ENCODE measurements at regions not wholly inside any gene's neighbourhood (a gene's known extent, or its start where the extent isn't known, plus 50 kb on each side); places are given as distances from the start of the nearest gene placed in this dataset.
A peak's percentile ranks its signal among the peaks of the same experiment; 100 is the strongest.
"Not testable (repeated sequence)": the region's sequence is repeated elsewhere in the genome, so short reads cannot be mapped to it uniquely, and the experiment has no call there.

GRCh38 chr2:150207979-150208378 is 279.5 kb downstream of the RND3 start:
- ATAC-seq: no peak

DNA sequence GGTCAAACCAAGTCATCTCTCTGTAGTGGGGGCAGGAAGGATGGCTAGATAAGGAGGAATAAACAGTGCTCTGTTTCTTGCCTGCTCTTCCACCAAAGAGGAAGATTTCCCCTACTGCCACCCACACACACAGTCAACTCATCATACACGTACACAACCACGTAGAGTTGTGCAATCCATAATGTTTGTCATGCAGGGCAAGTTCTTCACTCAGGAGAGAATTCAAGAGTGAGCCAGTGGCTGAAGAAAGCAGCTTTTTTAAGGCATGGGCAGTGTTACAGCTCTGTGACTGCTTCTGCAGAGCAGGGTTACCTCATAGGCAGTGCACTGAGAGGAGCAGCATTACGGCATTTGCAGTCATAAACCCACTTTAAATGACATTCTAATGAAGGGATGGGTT is 283.0 kb downstream of the RND3 start:
- ATAC-seq: peak; percentile 77

DNA sequence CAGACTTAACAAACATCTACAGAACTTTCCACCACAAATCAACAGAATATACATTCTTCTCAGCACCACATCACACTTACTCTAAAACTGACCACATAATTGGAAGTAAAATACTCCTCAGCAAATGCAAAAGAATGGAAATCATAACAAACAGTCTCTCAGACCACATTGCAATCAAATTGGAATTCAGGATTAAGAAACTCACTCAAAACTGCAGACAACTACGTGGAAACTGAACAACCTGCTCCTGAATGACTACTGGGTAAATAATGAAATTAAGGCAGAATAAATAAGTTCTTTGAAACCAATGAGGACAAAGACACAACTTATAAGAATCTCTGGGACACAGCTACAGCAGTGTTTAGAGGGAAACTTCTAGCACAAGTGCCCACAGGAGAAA is 292.7 kb downstream of the RND3 start:
- ATAC-seq: not testable (repeated sequence)

- no peak for ATAC-seq
Observed at GRCh38 chr2:150192701-150193100, 294.8 kb downstream of the RND3 start.

GRCh38 chr2:150191349-150191748 is 296.1 kb downstream of the RND3 start:
- no peak for ATAC-seq

- no peak for ATAC-seq
Observed at GRCh38 chr2:150190546-150190945, 296.9 kb downstream of the RND3 start.

- ATAC-seq: no peak
Observed at GRCh38 chr2:150188800-150189199, 298.7 kb downstream of the RND3 start.

DNA sequence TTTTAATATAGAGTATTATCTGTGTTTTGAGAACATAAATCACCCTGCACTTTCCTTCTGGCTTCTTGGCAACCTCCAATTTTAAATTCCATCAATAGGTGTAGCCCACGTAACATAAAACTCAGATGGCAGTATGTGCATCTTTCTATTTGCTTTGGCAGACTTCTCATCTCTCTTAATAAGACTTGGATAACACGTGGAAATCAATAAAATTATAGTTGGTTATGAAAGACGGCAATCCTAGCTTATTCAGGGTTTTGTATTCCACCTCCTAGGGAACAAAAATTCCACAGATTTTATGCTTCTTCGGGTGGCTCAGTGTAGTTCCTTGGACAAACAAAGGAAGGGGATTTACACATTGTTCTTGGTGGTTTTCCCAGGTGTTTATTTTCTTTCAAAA is 299.3 kb downstream of the RND3 start:
- ATAC-seq: no peak

DNA sequence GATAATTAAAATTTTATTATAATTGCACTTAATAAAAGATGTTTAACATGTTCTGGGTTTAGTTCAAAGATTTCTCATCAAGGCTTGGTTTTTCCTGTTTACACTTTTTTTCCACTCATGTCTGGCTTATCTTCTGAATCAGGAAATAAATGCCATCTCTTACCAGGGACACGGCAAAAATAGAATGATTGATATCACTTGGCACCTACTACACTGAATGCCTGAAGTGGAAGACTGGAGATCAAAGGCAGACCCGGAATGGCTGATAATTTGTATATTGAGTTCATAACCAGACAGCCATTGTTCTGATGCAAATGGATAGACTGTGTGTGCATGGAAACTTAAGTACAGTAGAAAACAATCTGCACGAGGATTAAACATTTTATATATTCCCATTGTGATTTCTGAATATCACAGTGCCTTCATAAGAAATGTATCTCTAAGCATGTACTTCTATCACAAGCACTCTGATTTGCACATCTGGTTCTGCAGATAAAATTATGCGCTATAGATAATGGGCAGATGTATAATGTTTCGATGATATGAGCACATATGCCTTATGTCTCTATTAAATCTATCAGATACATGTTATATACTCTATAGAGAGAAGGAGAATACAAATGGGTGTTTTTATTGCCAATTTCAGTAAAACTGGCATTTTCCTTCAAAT is 304.8 kb downstream of the RND3 start:
- no peak for ATAC-seq

GRCh38 chr2:150178591-150178990 is 308.9 kb downstream of the RND3 start:
- ATAC-seq: no peak

DNA sequence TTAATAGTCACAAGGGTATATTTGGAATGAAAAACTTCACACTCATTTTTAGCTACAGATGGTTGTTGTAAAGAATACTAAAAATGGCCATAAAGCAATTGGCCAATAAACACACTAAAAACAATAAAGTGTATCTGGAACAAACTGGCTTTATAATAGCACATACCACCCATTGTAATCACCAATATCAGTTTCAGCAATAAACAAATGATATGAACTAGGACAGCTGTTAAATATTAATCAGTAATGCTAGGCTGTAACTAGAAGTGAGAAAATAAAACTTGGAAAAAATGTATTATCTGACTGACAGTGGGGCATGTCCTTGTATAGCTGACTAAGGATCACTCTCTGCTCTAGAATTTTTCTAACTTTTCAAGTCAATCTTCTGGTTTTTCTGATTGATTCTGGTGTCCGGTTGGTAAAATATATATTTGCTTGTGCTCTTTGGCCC is 312.5 kb downstream of the RND3 start:
- ATAC-seq: no peak

DNA sequence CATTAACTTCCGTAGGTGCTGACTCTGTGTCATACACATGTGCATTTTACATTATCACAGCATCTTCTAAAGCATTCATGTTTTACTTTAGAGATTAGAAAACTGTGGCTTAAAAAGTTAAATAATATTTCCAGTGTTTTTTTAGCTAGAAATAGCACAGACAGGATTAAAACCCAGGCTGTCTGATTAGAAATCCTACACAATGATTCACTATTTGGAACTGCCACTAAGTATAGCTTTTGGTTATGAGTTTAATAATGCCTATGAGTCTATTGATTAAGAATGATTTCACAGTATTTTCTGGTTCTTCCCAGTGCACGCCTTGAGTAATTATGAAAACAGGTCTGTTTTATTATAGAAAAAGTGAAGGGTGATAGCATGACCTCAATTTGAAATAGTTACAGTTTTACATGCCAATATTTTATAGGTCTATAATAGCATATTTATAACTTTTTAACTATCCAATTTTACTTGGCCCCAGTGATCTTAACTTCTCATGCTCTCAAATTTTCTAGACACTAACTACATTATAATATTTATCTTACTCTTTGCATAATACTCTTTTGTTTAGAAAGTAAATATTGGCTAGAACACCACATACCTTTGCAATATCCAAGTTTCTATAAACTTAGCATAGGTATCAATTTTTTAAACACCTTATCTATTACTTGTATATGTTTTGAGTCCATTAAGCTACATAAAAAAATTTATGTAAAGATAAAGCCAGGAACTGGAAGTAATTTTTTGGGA is 313.2 kb downstream of the RND3 start:
- ATAC-seq: no peak

GRCh38 chr2:150171065-150171548 is 316.4 kb downstream of the RND3 start:
- ATAC-seq: no peak

DNA sequence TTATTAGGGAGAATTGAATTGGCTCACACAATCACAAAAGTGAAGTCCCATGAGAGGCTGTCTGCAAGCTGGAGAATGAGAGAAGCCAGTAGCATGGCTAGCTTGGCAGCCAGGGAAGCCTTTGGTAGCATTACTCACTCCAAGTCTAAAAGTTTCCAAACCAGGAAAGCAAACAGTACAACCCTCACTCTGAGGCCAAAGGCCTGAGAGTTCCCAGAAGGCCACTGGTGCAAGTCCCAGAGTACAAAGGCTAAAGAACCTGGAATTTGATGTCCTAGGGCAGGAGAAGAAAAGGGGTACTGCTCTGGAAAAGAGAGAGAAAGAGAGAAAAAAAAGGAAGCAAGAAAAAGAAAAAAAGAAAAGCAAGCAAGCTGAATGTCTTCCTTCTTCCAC is 318.2 kb downstream of the RND3 start:
- no peak for ATAC-seq

DNA sequence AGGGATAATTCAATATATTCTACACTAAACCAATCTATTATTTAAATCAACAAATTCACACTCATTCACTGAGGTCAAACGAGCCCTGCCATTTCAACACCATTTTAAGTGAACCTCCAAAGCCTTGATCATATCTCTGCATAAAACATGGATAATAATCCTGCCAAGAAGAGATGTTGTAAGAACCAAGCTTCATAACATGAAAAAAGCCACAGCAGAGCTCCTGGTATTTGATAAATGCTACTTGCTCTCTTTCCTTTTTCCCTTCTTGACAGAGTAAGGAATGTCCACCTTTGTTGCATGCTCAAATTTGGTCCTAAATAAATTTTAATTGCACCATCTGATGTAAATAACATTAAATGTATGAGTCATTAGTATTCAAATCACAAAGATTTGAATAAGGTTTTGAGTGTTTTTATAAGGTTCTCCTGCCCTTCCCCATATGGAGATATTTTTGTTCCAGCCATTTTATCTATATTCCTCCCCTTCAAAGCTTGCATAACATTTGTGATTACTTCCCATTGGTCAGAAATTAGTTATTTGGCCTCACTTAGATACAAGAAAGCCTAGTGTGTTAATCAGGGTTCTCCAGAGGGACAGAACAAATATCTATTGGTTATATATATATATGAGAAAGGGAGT is 318.8 kb downstream of the RND3 start:
- ATAC-seq: no peak

- no peak for ATAC-seq
Observed at GRCh38 chr2:150167711-150168110, 319.8 kb downstream of the RND3 start.

DNA sequence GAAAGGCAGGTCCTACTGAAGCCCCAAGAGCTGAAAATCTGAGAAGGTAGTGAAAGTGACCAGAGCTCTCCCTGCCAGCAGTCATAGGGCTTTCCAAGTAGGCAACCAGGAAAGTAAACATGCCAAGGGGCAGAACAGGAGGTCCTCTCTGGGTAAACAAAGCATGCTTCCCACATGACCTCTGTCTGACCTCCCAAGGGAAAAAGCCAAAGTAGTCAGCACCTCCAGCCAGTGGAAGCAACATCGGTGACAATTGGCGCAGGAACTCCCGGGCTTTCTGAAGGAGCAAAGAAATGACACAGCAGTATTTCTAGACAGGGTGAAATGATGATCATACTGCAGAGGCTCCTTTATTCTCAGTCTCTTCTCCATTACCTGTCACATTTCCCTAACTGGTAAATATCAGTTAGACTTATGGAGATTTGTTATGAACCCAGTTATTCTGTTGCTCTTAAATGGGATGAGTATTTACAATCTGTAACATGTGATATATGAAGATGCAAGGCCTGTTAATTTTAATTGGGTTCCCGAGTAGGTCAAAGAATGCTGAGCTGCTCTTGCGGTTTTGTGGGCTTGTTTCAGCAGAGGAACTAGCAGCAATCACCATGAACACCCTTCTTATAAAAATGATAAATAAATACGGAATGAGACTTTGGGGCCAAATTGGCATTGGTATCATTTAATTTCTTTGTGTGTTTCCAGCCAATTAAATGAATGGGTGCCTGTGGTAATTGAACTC is 321.0 kb downstream of the RND3 start:
- ATAC-seq: no peak

GRCh38 chr2:150165988-150166312 is 321.5 kb downstream of the RND3 start:
- no peak for ATAC-seq

- no peak for ATAC-seq
Observed at GRCh38 chr2:150165442-150165841, 322.0 kb downstream of the RND3 start.

- no peak for ATAC-seq
Observed at GRCh38 chr2:150162241-150162942, 325.1 kb downstream of the RND3 start.

DNA sequence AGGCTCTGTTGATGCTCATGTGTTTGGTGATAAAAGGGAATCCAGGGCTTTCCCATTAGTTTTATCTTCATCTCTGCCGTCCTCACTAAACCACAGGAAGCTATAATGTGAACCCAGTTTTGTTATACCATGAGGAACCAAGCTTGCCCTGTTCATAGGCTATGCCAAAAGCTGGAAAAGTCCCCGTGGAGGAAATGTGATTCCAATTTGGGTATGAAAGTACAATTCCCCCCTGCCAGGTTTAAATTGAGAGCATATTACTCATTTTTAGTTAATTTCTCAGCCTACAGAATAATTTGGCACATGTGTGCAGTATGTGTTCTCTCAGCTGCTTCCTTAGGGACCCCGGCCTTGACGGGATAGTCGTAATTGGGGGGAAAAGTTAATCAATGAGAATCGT is 327.4 kb downstream of the RND3 start:
- ATAC-seq: no peak

- peak; percentile 52 for ATAC-seq
Observed at GRCh38 chr2:150159300-150159699, 328.2 kb downstream of the RND3 start.

DNA sequence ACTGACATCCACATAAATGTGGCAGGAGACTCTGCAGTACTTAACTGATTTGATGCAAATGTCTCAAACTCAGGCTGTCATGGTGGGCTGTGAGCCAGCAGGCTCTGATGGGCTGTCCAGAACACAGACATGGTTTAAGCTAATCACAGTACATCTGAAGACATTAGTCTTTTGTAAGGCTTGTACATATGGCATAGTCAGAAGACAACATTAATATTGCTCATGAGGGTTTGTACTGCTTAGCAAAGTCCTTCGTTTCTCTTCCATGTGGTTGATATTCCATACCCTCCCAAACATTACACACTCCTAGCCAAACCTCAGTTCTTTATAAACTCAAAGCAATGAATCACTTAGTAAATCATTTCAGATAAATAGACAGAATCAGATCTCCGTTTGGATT is 330.6 kb downstream of the RND3 start:
- no peak for ATAC-seq
